ENCODE measurements at regions not wholly inside any gene's neighbourhood (a gene's known extent, or its start where the extent isn't known, plus 50 kb on each side); places are given as distances from the start of the nearest gene placed in this dataset.
"Not testable (repeated sequence)": the region's sequence is repeated elsewhere in the genome, so short reads cannot be mapped to it uniquely, and the experiment has no call there.

GRCh38 chr3:76527773-76528172 is 512.1 kb upstream of the ROBO2 start:
- H3K9ac ChIP-seq (ENCODE audit: low read length), result no peak overlapping the region
- no peaks in the 10 kb centered on the region for H3F3A ChIP-seq (ENCODE audit: insufficient read depth, low read length)
- H3K9me3 ChIP-seq (replicated peaks; ENCODE audit: insufficient read depth, low read length), result no peaks in the 10 kb centered on the region
- H3K79me2 ChIP-seq (ENCODE audit: low read length), result no peaks in the 10 kb centered on the region
- H3K27ac ChIP-seq (ENCODE audit: low read length), result no peak overlapping the region
- no peak overlapping the region for H2AFZ ChIP-seq (ENCODE audit: low read length)
- H3K27me3 ChIP-seq (replicated peaks; ENCODE audit: insufficient read depth, low read length), result no peaks in the 10 kb centered on the region
- H3K4me3 ChIP-seq (ENCODE audit: low read length), result no peak overlapping the region
- no peaks in the 10 kb centered on the region for H3K4me1 ChIP-seq (ENCODE audit: low read length)
- H4K20me1 ChIP-seq (ENCODE audit: insufficient read depth, low read length), result no peaks in the 10 kb centered on the region
- no peak overlapping the region for H3K4me2 ChIP-seq (ENCODE audit: low read depth, low read length)
- no peaks in the 10 kb centered on the region for H3K36me3 ChIP-seq (replicated peaks; ENCODE audit: insufficient read depth, low read length)
- DNase-seq, result no peak
- no peaks in the 10 kb centered on the region for H3K9me2 ChIP-seq (replicated peaks; ENCODE audit: insufficient read depth, low read length)
- TF ChIP-seq EZH2phosphoT487 (IDR thresholded peaks at IDR 0.05; ENCODE audit: low read length), result no peak

DNA sequence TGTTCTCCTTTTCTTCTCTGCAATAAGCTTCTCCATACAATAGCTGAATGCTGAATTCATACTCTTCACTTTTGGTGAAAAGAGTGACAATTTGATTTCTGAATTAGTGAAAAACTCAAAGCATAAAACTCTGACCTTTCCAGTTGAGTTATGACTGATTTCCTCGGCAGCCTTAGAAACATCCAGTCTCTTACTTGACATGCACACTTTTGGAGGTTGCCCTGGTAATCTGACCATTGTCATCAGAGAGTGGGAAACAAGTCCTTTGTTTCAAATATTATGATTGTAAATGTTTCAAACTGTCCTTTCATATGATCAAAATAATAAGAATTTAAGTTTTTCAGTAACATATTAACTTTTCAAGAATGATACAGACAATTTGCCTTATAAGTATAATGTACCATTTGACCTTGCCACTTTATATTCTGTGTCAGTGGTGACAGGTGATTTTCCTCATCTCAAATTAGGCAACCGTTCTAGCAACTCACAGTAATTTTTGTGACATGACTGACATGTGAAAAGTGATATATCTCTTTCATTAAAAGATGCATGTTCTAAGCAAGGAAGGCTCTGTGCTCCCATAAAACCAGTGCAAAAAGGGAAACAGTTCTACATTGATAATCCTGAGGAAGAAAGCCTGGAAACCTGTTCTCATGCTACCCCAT is 507.6 kb upstream of the ROBO2 start:
- H4K20me1 ChIP-seq (ENCODE audit: insufficient read depth, low read length), result no peaks in the 10 kb centered on the region
- H3K9me2 ChIP-seq (replicated peaks; ENCODE audit: insufficient read depth, low read length), result no peaks in the 10 kb centered on the region
- no peak for TF ChIP-seq CTCF (IDR thresholded peaks at IDR 0.05; ENCODE audit: low read length)
- TF ChIP-seq EZH2 (optimal IDR thresholded peaks at IDR 0.05; ENCODE audit: low read depth, low read length), result no peak
- TF ChIP-seq EZH2phosphoT487 (IDR thresholded peaks at IDR 0.05; ENCODE audit: low read length), result no peak
- H3K79me2 ChIP-seq (ENCODE audit: low read length), result no peaks in the 10 kb centered on the region
- no peak overlapping the region for H3K9ac ChIP-seq (ENCODE audit: low read length)
- no peak overlapping the region for H3K4me3 ChIP-seq (ENCODE audit: low read length)
- no peak overlapping the region for H3K4me2 ChIP-seq (ENCODE audit: low read depth, low read length)
- H3K9me3 ChIP-seq (replicated peaks; ENCODE audit: insufficient read depth, low read length), result no peaks in the 10 kb centered on the region
- H3K4me1 ChIP-seq (ENCODE audit: low read length), result no peaks in the 10 kb centered on the region
- no peaks in the 10 kb centered on the region for H3K36me3 ChIP-seq (replicated peaks; ENCODE audit: insufficient read depth, low read length)
- DNase-seq, result no peak
- no peak overlapping the region for H2AFZ ChIP-seq (ENCODE audit: low read length)
- no peaks in the 10 kb centered on the region for H3F3A ChIP-seq (ENCODE audit: insufficient read depth, low read length)
- 0 out of 2 replicates have a peak, but pooled peaks cover 13% of the 10 kb centered on the region for H3K27me3 ChIP-seq (replicated peaks; ENCODE audit: insufficient read depth, low read length)
- no peak overlapping the region for H3K27ac ChIP-seq (ENCODE audit: low read length)

DNA sequence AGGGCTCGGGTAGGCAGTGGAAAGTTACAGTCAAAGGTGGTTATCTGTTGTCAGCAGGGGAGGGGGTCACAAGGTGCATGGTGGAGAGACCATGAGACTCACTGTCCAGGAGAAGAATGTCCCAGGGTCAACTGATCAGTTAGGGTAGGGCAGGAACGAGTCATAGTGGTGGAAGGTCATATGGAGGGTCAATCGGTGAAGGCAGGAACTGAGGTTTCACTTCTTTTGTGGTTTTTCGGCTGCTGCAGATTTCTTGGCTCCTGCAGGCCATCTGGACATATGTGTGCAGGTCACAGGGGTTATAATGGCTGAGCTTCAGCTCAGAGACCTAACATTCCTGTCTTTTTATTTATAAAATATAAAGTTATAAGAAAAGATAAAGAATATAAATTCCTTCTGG is 506.2 kb upstream of the ROBO2 start:
- H3K9ac ChIP-seq (ENCODE audit: low read length); H3K4me3 ChIP-seq (ENCODE audit: low read length); H3K4me2 ChIP-seq (ENCODE audit: low read depth, low read length); H3K9me3 ChIP-seq (replicated peaks; ENCODE audit: insufficient read depth, low read length); H3K79me2 ChIP-seq (ENCODE audit: low read length); H3K9me2 ChIP-seq (replicated peaks; ENCODE audit: insufficient read depth, low read length); H3K4me1 ChIP-seq (ENCODE audit: low read length); H2AFZ ChIP-seq (ENCODE audit: low read length); H3K36me3 ChIP-seq (replicated peaks; ENCODE audit: insufficient read depth, low read length); H4K20me1 ChIP-seq (ENCODE audit: insufficient read depth, low read length); H3F3A ChIP-seq (ENCODE audit: insufficient read depth, low read length); H3K27ac ChIP-seq (ENCODE audit: low read length): not testable (repeated sequence)
- 0 out of 2 replicates have a peak, but pooled peaks cover 13% of the 10 kb centered on the region for H3K27me3 ChIP-seq (replicated peaks; ENCODE audit: insufficient read depth, low read length)
- peak; percentile 86 for DNase-seq

DNA sequence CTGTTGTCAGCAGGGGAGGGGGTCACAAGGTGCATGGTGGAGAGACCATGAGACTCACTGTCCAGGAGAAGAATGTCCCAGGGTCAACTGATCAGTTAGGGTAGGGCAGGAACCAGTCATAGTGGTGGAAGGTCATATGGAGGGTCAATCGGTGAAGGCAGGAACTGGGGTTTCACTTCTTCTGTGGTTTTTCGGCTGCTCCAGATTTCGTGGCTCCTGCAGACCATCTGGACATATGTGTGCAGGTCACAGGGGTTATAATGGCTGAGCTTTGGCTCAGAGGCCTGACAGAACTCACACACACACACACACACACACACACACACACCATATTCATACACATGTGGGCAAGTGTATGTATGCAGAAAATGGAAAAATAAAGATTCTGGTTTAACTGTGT is 502.0 kb upstream of the ROBO2 start:
- H3K4me3 ChIP-seq (ENCODE audit: low read length); H3K79me2 ChIP-seq (ENCODE audit: low read length); H4K20me1 ChIP-seq (ENCODE audit: insufficient read depth, low read length); H3K27ac ChIP-seq (ENCODE audit: low read length); H2AFZ ChIP-seq (ENCODE audit: low read length); H3F3A ChIP-seq (ENCODE audit: insufficient read depth, low read length); H3K9me3 ChIP-seq (replicated peaks; ENCODE audit: insufficient read depth, low read length); H3K4me1 ChIP-seq (ENCODE audit: low read length); H3K4me2 ChIP-seq (ENCODE audit: low read depth, low read length); H3K9me2 ChIP-seq (replicated peaks; ENCODE audit: insufficient read depth, low read length); H3K36me3 ChIP-seq (replicated peaks; ENCODE audit: insufficient read depth, low read length); H3K9ac ChIP-seq (ENCODE audit: low read length): not testable (repeated sequence)
- 0 out of 2 replicates have a peak, but pooled peaks cover 13% of the 10 kb centered on the region for H3K27me3 ChIP-seq (replicated peaks; ENCODE audit: insufficient read depth, low read length)
- peak; percentile 87 for DNase-seq

DNA sequence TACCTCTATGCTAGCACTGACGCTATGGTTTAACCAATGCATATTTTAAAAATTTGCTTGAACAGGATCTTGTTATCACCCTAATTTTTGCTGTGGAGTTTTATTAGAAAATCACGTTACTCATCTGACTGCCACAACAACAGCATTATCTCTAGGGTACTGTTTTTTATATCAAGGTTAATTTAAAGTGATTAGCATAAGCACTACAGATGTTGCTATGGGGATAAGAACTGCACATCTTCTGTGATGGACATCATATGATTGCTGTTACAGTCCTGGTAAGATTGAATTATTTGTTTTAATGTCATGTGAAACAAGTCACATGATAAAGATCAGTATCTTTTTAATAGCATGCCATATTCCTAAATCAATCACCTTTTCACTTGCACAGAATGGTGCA is 492.2 kb upstream of the ROBO2 start:
- Histone ChIP-seq H3K79me2 (ENCODE audit: low read length) (no peaks in the 10 kb centered on the region), H3K9me3 (replicated peaks; ENCODE audit: insufficient read depth, low read length) (no peaks in the 10 kb centered on the region), H3K4me2 (ENCODE audit: low read depth, low read length) (no peak overlapping the region), H3K4me1 (ENCODE audit: low read length) (no peaks in the 10 kb centered on the region), H3K9ac (ENCODE audit: low read length) (no peak overlapping the region), H3K36me3 (replicated peaks; ENCODE audit: insufficient read depth, low read length) (no peaks in the 10 kb centered on the region), H3K4me3 (ENCODE audit: low read length) (no peak overlapping the region), H4K20me1 (ENCODE audit: insufficient read depth, low read length) (no peaks in the 10 kb centered on the region), H2AFZ (ENCODE audit: low read length) (no peak overlapping the region), H3K27ac (ENCODE audit: low read length) (no peak overlapping the region), H3F3A (ENCODE audit: insufficient read depth, low read length) (no peaks in the 10 kb centered on the region), H3K9me2 (replicated peaks; ENCODE audit: insufficient read depth, low read length) (no peaks in the 10 kb centered on the region), H3K27me3 (replicated peaks; ENCODE audit: insufficient read depth, low read length) (no peaks in the 10 kb centered on the region)
- TF ChIP-seq CTCF (IDR thresholded peaks at IDR 0.05; ENCODE audit: low read length) (no peak), EZH2phosphoT487 (IDR thresholded peaks at IDR 0.05; ENCODE audit: low read length) (no peak), EZH2 (optimal IDR thresholded peaks at IDR 0.05; ENCODE audit: low read depth, low read length) (no peak)
- DNase-seq, result no peak
